Uterus (tissue), 2 donors: ENCODE measurements at regions not wholly inside any gene's neighbourhood (a gene's known extent, or its start where the extent isn't known, plus 50 kb on each side); places are given as distances from the start of the nearest gene placed in this dataset.

Source experiments
- CTCF ChIP-seq, 4 experiments: fragments of 200-600 bp in 2 of 4; fragments of 450-650 bp in 2 of 4; sonication (generic) in 2 of 4; IDR thresholded peaks; one replicate each; pipeline ENCODE4 v1.5.1; 2016 to 2019; ENCODE audit warnings: antibody characterized with exemption in 4 of 4, mild to moderate bottlenecking in 2 of 4, moderate library complexity in 1 of 4
- POLR2A ChIP-seq, 2 donors: fragments of 450-650 bp; IDR thresholded peaks; one replicate each; pipeline ENCODE4 v1.6.1; 2016; ENCODE audit warnings: antibody characterized with exemption in 2 of 2, mild to moderate bottlenecking in 1 of 2, moderate library complexity in 1 of 2

- TF ChIP-seq CTCF (IDR thresholded peaks at IDR 0.05) = no peak
- TF ChIP-seq POLR2A (IDR thresholded peaks at IDR 0.05) = no peak
Measured at GRCh38 chr10:20713420-20713819, 183.7 kb downstream of the NEBL start.
